HG03558 (cell line): ENCODE measurements at regions not wholly inside any gene's neighbourhood (a gene's known extent, or its start where the extent isn't known, plus 50 kb on each side); places are given as distances from the start of the nearest gene placed in this dataset.
"Not testable (repeated sequence)": the region's sequence is repeated elsewhere in the genome, so short reads cannot be mapped to it uniquely, and the experiment has no call there.

Experiments
- ATAC-seq: cut with Tn5 transposase; IDR thresholded peaks from one replicate; pipeline ENCODE4 v1.9.1; 2021; ENCODE audit warnings: moderate number of reproducible peaks; ENCODE audit not compliant: unreplicated experiment; ENCODE audit errors: extremely low read depth

GRCh38 chr4:83213640-83214039 is 71.0 kb downstream of the COQ2 start:
- no peak for ATAC-seq

DNA sequence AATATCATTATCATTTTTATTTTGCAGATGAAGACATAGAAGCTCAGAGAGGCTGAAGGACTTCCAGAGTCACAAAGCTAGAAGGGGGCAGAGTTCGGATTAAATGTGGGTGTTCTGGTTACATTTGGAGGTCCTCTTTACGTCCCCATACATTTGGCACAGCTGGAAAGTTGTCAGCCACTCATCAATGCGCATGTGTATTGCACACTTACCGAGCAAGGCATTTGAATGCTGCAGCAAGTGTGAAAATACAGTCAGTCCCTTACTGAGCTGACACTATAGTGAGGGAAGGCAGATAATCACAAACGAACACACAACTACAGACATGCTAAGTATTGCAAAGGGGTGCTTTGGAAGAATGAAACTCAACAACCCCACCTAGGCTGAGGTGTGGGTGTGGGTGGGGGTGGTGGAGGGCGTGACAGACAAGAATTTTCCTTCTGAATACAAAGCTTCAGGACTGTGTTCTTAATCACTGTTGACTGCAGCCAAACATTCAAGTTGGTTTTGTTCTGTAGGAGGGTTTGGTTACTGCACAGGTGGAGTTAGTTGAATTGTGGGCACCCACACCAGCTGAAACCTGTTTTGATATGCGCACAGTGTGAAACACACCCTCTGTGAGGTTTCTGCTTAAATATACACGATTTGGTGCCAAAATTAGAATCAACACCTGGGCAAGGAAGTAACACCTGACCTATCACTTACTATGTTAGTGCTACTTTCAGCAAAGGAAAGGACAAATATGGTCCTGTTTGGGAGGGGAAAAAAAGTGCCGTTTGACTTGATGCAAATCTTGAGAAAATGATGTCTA is 72.4 kb downstream of the COQ2 start:
- ATAC-seq = peak; percentile 71

GRCh38 chr4:83209419-83209818 is 75.2 kb downstream of the COQ2 start:
- no peak for ATAC-seq

GRCh38 chr4:83208371-83209365 is 75.9 kb downstream of the COQ2 start:
- no peak for ATAC-seq

DNA sequence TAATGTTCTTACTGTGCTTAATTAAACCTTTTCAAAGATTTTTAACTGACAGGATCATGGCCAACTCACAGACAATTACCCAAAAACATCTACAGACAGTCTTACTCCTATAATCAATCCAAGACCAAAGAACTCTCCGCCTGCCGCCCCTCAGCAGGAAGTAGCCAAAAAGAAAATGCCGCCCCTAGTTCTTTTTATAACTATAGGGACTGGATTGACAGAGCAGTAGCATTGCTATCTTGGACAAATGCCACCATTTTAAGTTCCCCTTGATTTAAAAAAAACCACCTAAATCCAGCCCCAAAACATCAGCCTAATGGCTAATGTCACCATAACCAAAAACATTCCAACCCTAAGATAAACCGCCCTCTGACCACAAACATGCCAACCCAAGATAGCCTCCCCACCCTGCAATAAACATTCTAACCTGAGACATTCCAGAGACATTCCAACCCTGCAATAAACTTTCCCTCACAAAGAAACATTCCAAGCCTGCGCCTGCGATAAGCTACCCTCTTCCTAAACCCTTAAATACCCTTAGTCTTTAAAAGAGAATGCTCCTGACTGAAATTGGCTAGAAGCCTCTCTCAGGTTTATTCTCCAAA is 77.0 kb downstream of the COQ2 start:
- no peak for ATAC-seq

DNA sequence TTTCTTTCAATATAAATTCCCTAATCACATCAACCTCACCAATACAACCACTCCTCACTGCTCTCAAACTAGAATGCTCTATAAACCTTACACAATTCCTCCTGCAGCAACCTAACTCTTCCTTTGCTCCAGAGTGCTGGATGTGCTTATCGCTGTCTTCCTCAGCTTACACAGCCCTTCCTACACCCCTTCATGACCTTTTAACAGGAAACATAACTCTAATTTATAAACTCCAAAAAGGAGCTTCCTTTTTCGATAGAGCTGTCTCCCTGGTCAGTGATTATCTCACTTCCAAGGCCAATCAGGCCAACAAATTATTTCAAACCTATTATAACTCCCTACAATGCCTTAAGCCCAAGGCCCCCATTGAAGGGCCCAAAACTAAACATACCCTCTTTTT is 78.8 kb downstream of the COQ2 start:
- no peak for ATAC-seq

- ATAC-seq = no peak
Observed at GRCh38 chr4:83204731-83205130, 79.9 kb downstream of the COQ2 start.

DNA sequence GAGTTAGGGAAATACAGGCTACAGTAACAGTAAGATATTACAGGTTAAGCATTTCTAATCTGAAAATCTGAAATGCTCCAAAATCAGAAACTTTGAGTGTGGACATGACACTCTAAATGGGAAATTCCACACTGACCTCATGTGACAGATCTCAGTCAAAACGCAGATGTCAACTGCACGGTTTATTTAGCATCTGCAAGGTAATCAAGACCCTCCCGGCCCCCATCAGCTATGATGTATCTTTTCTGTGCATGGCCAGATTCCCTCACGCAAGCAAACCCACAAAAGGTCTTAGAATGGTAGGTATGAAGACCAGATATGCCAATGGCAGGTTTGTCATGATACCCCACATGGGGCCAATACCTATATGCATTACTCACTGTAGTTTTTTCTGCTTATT is 82.8 kb downstream of the COQ2 start:
- no peak for ATAC-seq

GRCh38 chr4:83197555-83198235 is 83.2 kb upstream of the PLAC8 start:
- ATAC-seq = no peak

GRCh38 chr4:83196921-83197320 is 82.4 kb upstream of the PLAC8 start:
- ATAC-seq = no peak

DNA sequence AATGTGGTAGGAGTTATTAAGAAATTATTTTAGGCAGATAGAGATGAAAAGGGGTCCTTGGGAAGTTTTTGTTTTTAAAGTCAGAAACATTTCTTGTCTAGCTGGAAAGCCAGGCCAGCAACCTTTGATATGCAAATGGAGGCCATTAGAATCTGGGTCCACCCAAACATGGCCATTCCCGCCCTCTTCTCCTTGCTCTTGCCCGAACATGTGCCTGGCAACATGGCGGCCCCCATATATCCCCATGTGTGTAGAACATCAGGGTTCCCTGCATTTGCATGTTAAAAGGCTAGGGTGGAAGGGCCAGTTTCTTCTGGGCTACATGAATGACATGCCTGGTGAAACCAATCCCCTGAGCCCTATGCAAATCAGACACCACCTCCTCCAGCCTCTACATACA is 80.7 kb upstream of the PLAC8 start:
- ATAC-seq = no peak

DNA sequence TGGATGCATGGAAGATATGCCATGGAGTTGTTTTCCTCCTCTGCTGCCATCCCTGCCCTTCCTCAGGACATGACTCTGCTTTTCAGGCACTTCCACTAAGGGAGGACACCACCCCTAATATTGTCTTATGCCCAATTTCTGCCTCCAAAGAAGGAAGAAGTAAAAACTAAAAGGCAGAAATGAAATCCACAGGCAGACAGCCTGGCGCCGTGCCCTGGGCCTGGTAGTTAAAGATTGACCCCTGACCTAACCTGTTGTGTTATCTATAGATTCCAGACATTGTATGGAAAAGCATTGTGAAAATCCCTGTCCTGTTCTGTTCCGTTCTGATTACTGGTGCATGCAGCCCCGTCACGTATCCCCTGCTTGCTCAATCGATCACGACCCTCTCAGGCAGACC is 80.1 kb upstream of the PLAC8 start:
- not testable (repeated sequence) for ATAC-seq

GRCh38 chr4:83192634-83193033 is 78.1 kb upstream of the PLAC8 start:
- no peak for ATAC-seq

DNA sequence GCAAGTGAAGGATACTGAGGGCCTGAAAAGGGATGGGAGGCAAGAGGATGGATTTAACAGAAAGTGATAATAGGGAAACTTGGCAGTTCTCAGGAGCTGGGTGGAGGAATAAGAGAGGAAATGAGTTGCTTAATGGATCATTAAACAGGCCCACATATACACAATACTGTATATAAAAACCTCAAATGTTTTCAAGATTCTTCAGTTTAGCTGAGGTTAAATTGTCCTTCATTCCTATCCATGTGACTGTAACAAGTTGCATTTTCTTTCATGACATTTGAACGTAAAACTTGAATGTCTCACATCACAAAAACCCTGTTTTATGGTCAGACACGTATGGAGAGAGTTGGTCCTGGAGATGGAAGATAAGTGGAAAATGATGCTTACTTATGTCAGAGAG is 76.5 kb upstream of the PLAC8 start:
- no peak for ATAC-seq

DNA sequence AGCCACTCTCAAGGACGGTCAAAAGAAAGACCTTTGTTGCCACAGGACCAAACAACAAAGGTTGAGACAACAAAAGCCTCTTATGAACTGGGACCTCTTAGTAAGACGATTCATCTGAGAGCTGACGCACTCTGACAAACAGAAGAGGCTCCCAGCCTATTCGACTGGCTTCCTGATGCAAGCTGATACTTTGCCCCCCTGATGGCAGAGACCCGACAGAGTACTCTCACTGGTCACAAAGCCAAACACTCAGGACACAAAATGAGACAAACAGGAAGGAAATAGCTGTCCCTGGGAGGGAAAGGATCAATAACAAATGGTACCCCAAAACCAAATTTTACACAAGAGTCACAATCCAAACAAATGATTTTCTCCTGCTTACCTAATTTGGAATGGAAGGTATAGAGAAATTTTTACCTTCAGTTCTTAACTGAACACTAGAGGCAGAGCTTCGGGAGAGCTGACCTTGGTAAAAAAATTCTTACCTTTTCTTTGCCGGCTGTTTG is 75.2 kb upstream of the PLAC8 start:
- ATAC-seq = no peak

- ATAC-seq = peak; percentile 43
Observed at GRCh38 chr4:83180431-83180968, 66.0 kb upstream of the PLAC8 start.

DNA sequence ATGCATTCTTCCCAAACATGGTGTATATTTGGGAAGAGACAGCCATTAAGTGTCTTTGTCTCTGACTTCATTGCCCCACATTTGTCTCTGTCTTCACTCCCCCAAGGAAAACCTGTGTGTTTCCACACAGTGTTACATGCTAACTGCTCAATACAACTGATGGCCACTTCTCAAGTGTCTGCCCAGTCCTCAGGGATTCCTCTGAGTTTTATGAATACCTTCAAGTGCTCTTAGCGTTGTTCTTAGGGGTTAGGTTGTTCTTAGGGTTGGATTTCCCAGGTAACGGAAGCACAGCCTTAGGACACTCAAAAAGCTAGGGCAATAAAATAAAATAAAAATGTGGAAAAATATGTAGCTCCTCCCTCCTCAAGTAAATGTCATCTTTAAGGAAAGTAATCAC is 64.7 kb upstream of the PLAC8 start:
- no peak for ATAC-seq

DNA sequence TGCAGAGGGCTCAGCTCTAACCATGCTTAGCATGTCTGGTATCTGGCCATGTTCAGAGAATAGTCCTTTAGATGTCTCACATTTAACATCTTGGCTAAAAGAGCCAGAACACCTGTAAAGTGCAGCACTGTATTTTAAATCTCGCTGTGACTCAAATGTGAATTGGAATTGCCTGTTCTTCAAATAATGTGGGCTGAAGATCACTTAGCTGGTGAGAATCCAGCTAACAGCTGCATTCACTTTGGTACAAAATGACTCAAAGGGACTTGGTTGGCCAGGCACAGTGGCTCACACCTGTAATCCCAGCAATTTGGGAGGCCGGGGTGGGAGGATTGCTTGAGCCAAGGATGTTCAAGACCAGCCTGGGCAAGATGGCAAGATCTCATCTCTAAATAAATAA is 63.5 kb upstream of the PLAC8 start:
- ATAC-seq = no peak

- no peak for ATAC-seq
Observed at GRCh38 chr4:83177182-83177581, 62.7 kb upstream of the PLAC8 start.
